HG03354 (cell line): ENCODE measurements at regions not wholly inside any gene's neighbourhood (a gene's known extent, or its start where the extent isn't known, plus 50 kb on each side); places are given as distances from the start of the nearest gene placed in this dataset.

Experiments used
- ATAC-seq: cut with Tn5 transposase; IDR thresholded peaks from one replicate; pipeline ENCODE4 v1.9.1; 2021; ENCODE audit warnings: mild to moderate bottlenecking; ENCODE audit not compliant: unreplicated experiment, poor library complexity, severe bottlenecking

DNA sequence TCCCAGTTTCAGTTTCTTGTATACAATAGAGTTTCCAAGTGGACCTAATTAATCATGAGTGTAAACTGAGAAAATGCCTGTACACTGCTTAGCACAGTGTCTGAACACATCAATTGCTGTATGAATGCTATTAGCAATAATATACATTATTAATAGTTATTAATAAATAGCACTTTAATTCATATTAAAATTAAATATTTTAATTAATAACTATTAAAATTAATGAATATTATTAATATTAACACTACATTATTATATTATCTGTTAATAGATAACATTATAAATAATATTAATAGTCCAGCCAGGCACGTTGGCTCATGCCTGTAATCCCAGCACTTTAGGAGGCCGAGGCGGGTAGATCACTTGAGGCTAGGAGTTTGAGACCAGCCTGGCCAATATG lies 244.9 kb upstream of the ANKRD55 start:
- no peak for ATAC-seq

DNA sequence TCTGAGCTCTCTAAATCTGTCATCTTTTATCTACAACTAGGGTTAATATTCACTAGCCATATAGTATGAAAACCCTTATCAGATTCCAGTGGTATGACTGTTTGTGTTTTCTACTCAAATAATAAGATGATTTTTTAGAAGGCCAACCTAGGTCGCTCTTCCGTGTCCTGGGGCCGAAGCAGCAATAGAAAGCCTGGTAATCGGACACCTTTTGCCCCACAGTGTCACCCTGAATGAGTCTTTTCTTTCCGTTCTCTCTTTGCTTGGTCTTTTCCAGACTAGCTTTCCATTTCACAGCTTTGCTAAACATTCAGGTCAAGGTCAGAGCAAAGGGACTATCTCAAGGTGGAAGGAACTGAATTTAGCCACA lies 243.3 kb upstream of the ANKRD55 start:
- ATAC-seq = no peak

DNA sequence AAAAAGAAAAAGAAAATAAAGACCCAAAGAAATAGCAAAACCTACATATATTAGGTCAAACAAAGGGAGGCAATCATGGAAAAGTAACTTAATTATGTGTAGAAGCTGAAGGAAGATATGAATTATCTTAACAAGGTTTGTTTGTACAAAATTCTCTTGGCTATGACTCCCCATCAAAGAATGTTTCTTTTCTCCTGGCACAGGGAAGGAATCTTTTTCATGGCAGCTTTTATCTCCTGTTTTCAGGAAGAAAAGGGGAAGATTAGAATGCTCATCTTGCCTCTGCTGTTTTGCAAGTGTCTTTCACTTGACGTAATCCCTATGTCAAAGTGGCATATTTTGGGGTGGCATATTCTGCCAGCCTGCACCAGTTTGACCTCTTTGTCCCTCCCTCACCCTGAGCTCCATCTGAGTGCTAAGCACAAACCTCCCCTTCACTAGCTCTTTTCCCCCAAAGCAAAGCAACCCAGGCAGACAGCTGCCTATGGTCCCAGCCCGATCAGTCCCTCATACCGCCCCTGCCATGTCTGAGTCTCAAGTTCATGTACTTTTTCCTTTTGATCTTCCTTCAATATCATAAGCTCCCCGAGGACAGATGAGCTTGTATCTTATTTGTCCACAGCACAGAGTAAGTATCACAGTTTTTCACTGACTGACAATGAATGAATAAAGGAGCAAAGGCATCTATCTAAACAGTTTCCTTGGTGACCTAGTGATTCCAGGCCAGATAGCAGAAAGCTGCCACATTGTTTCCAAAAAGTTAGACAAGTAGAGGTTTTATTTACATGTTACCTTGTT lies 242.8 kb upstream of the ANKRD55 start:
- no peak for ATAC-seq

DNA sequence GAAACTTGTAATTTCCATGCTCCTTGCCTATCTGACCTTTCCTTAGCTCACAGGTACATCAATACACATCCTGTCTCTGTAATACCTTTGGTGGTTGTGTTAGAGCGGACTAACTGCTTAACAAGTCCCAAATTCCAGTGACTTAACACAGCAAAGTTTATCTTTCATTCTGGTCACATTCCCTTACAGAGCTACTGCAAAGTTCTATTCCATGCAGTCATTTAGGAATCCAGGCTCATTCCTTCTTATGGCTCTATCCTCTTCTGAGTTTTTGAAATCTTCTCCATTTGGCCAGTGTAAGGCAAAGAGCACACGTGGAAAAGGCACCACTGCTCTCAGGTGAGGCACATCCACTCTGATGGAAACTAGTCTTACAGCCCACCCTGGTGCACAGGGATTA lies 238.6 kb upstream of the ANKRD55 start:
- ATAC-seq = no peak

DNA sequence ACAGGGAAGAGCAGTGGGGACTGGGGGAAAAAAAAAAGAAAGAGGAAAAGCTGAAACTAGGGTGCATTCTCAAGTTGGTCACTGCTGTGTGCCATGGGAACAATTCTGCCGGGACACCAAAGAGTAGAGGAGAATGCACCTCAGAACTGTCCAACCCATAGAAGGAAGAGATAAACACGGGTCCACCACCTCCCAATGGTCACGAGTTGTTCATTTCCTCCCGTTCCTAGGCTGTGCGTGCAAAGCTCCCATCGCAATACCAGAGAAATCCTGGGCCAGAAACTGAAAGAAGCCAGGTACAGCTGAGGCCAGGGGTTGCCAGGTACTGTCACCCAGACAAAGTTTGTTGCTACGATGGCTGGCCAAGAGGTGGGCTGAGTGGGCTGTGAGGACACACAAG lies 236.9 kb upstream of the ANKRD55 start:
- ATAC-seq = no peak

DNA sequence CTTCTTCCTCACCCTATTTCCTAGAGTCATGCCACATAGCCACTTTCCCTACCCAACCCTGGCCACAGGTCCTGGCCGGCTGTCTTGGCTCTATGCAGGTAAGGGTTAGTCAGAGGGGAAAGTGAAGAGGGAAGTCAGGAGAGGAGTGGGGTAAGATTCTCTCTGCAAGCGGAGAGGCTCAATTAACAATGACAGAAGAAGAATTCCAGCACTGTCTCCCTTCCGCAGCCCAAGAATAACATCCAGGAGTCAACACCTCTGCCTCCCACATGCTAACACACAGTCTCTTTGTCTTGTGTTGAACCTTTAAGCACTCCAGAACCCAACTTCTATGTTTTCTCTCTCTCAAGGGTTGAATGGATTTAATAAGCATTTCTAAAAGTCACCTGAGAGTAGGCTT lies 235.1 kb upstream of the ANKRD55 start:
- ATAC-seq = no peak

DNA sequence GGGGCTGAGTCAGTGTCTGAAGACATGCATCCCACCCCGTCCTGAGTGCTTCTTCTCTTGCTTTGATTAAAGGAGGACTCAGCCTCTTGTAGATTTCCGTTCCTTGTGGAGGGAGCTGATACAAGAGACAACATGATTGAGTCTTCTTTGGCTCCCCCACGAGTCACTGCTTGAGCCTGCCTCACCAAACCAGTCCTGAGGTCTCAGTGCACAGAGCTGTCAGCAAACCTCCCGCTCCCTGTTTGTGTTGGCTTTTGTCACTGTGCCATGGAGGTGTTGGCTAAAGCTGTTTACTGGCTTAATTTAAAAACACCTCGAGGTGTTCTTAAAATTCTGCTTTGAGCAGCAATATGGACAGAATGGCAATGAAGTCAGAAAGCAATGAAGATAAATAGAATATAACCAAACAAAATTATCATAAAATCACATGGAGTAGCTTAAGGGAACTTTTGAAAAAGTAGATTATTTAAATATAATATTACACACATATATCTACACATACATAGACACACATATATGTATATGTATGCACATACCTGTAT lies 234.1 kb upstream of the ANKRD55 start:
- no peak for ATAC-seq

DNA sequence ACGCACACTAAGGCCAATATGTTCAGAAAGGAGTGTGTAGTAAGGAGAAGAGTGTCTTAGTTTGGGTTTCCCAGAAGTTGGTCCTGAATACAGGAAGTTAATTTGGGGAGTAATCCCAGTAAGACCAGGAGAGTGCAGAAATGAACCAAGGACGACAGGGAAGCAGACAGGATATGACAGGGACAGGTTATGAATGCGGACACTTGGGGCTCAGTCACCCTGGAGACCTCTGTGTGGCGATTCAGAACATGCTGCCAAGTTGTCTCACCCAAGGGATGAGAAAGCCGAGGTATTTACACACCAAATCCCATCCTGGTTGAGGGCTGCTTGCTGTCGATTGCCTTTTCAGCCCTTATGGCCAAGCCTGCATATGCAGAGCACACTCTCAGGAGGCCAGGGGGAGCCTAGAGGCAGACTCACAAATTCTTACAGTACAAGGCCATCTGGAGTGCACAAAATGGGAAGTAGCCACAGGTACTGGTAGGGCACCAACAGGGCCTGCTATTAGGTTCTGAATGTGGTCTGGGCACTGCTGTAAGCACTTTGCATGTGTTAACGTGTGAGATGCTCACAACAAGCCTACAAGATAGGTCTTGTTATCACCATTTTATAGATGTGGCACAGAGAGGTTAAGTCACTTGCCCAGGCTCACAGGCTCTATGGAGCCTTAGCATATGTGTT lies 233.1 kb upstream of the ANKRD55 start:
- no peak for ATAC-seq

DNA sequence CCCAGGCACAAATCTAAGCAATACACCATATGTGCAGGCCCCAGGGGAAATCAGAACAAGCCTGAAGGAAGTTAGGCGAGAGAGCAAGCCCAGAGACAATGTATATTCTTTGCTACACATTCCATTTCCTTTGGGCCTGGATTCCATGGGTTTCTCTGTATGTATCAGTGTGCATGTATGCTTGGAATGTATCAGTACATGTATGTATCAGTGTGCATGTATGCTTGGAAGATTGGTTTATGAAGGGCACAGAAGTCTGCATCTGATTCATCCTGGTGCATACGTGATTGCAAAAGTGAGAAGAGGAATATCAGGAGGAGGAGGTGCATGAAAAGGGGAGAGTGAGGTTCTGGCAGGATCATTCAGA lies 232.6 kb upstream of the ANKRD55 start:
- ATAC-seq = no peak

DNA sequence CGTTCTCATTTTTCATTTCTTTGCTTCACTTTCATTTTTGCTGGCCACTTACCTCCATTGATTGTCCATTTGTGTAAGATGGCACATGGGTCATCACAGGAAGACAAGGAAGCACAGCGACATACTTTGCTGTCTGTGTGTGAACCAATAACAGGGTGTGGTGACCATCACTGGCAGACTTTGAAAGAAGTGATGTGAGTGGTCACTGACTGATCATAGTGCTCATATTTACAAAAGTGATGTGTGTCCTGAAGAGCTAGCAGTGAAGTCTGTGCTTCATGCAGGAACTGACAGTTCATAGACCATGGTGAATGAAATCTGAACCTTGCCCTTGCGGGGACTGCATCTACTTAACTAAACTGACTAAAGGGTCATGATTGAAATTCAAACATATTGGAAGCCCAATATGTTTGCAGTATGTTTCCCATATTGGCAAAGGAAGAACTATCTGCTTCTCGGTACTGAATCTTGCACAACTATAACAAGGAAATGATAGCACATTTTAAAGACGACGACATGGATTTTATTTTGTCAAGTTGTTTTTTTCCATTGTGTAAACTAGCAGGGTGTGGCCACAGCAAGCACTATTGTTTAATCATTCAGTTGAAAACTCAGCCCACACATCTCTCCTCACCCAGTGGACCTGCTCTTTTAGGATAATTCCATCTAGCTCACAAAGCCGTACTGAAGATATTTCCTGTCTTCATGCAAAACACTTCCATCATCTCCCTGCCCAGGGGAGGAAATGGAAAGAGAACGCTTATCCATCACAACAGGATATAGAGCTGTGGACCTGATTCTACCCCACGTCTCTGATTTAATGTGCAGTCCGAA lies 232.0 kb upstream of the ANKRD55 start:
- no peak for ATAC-seq

DNA sequence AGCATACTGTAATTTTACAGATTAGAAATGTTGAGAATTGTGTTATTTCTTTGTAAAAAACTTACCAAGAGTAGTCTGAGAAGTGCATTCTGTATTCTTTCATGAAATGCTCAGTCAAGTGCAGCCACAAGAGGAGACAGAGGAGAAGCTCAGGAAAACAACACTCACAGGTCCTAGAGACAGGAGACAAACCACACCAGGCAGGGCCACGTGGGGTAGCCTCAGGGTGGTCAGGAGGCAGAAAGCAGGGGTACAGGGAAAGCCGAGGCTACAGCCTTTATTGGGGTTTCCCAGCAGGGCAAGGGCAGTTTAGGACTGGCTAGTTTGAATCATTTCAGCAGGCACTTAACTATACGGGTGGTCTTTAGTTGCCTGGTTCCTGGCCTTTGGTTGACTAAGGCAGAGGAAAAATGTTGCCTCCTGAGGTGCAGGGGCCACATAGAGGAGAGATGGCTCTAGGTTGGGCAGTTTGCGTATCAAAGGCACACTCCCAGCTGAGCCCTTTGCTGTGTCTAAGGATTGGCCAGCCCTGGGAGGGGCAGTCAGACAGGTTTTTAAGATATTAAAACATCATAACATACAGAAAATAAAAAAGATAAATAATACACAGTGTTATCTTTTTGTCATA lies 230.9 kb upstream of the ANKRD55 start:
- no peak for ATAC-seq

DNA sequence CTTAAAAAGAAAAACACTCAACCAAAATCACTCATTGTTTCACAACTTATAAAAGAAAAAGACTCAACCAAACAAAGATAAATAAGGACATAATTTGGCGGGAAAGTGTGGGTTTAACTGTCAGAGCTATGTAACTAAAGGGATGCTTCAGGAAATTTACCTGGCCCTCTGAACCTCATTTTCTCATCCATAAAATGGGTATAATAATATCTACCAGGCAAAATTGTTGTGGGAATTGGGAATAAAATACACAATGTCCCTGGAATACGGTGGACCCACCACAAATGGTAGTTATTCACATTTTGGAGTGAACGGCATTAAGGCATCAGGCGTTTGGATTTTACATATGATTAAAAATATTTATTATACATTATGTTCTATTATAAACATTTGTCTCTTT lies 228.5 kb upstream of the ANKRD55 start:
- ATAC-seq = no peak

DNA sequence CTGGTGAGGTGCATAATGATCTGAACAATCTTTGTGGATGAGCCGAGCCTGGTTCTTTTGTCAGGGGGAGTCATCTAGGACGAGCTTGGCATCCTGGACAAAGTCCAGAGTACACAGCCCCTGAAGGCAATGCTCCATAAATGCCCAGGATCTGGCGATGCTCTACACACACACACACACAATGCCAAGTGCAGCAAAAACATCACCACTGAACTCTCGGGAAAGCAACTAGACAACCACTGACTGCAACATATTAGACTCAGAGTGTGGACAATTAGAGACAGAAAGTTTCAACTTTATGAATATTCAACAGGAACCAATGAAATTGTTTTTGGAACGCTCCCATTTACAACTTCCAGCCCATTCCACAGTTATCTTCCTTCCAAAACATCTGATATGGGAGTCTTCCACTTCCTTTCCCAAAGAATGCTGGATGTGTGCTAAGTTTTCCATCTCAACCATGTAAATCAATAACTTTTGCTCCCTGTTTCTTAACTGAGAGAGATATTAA lies 227.6 kb upstream of the ANKRD55 start:
- ATAC-seq = no peak

DNA sequence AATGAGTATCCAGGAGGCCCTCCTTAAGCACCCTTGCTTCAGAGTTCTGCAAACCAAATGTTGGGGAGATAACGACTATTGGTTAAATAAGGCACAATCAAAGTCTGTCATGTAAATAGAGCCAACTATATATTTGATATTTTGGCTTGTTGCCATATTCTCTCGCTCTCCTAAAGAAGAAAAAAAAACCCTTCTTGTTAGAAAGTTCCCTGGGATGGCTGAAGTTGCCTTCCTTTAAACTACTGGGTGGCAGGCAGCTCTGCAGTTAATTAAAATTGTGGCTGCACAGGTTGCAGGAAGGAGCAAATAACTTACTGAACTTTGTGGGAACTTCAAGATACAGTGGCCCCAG lies 227.0 kb upstream of the ANKRD55 start:
- ATAC-seq = no peak

DNA sequence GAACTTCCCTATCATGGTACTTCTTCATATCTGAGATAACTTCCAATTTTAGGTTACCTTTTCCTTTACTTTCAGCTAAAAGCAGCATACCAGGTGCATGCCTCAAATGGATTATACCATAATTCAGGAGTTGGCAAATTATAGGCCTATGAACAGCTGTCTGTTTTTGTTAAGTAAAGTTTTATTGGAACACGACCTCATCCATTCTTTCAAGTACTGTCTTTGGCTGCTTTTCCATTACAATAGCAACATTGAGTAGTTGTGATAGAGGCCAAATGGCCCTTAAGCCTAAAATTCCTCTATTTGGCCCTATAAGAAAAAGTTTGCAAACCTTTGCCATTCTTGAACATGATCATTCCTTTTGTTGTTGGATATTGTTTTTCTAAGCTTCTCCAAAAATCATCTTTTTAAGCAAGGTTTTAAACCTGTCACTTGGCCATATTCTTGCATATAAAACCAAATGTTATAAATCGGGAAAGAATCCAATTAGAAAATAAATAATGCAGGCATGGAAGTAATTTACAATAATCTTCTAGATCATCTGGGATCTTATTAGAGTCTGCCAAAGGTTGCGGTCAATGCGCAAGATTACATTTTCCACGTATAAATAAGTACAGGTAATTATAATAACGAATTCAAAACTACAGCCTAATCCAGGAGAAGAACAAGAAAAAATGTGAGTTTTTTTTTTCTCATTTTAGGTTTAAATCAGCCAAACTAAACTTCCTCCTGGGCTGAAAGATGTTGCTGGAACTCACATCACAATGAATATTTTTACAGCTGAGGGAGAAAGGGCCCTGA lies 226.5 kb upstream of the ANKRD55 start:
- no peak for ATAC-seq

DNA sequence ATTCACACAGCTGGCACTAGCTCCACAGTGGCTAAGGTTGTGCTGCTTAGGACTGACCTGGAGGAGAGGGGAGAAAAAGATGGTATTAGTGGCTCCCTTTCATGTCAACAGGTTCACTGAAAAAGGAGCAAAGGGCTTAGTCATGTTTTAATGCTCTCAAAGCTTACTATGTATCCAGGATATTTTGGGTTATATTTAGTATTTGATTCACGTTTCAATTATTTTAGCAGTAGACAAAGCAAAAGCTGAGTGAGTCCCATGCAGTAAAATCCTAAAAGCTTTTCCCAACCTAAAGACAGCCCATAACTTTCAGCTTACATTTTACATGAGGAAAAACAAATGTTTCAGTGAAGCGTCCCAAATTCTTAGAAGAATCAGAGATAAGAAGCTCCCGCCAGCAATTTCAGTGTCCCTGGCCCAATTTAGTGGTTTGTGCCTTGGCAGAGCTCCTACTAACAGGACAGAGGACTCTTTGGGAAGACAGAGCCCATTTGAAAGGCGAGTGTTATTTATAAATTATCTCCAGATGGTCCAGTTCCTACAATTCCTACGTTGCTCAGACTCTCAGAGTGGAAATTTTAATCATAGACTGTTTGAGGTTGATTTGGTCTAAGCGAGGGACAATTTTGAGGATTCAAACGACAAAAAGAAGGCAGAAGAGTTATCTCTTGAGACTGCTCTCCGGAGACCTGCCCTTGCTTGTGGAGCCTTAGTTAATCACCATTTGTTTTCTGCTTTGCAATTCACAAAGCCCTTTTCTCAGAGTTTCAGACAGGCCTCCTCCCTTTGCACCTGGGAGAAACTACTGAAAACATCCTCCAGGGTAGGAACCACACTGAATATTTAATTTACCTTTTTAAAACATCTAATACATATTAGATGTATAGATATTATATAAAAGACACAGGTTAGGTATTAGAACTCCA lies 225.0 kb upstream of the ANKRD55 start:
- ATAC-seq = no peak

DNA sequence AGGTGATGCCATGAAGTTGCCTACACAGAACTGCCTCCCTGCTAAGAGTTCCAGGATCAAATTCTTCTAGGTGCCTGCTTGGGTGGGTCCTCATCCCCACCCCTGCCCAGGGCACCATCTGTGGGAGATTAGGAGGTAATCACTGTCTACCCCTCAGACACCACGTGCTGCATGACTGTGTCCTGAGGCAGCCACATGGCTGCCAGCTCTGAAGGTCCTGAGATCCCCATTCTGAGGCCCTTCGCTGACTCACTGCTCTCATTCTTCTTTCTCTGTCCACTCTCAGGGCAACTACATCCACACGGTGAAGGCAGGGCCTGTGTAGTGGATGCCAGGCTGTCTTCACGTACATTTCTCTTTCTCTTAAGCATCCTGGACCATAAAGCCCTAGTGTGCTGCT lies 222.9 kb upstream of the ANKRD55 start:
- no peak for ATAC-seq

DNA sequence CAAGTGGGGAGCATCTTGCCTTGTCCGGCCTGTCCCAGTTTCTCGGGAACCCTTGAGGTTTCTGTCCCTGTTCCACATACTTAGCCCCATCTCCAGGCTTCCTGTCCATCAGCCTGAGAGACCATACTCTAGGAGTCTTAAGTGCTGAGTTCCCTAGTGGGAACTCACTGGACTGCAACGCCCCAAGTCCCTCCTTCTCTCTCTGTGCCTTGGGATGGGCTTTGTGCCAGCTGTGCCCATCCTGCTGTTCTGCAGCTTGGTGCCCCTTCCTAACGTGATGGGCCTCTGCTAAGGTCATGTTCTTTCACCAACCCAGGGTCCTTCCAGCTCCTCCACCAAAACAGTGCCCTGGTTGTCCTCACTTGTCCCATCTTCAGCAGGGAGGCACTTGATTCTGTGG lies 222.3 kb upstream of the ANKRD55 start:
- no peak for ATAC-seq
